ELR (cell line): ENCODE measurements at regions not wholly inside any gene's neighbourhood (a gene's known extent, or its start where the extent isn't known, plus 50 kb on each side); places are given as distances from the start of the nearest gene placed in this dataset.
"Not testable (repeated sequence)": the region's sequence is repeated elsewhere in the genome, so short reads cannot be mapped to it uniquely, and the experiment has no call there.

Experiments
- DNase-seq: peaks from one replicate; pipeline ENCODE4 v3.0.0-alpha.2; 2015; ENCODE audit warnings: low read depth

- not testable (repeated sequence) for DNase-seq
Observed at GRCh38 chr16:88164196-88165039, 213.2 kb downstream of the BANP start.

DNA sequence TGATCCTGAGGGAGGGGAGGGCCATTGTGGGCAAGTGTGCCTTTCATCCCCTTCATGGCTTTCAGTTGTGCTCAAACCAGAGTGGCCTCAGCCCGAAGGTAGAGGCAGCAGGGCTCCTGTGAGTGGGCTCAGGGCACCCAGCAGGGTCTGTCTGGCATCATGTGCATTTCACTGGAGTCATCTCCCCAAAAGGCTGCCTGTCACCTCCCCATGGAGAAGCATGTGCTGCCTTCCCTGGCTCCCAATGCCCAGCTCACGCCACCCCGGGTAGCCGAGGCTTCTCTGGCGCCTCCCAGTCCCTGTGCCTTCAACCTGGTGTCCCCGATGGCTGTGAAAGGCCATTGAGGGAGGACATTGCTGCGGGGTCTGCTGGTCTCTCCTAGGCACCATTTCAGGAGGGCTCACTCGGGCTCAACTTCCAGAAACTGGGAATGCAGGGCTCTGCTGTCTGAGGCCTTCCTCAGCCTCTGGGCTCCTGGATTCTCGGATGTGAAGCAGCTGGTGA lies 213.9 kb downstream of the BANP start:
- not testable (repeated sequence) for DNase-seq

DNA sequence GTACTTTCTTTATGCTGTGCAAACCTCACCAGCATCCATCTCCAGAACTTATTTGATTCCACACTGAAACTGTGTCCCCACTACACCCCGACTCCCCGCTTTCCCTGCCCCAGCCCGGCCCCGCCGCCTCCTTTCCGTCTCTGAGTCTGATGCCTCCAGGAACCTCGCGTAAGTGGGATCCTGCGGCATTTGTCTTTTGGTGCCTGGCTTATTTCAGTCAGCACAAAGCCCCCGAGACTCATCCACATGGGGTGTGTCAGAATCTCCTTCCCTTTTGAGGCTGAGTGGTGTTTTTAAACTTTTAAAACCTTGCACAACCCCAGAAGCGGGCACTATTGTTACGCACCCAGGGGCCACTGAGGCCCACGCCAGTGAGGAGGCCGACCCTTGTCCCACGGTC lies 214.4 kb downstream of the BANP start:
- not testable (repeated sequence) for DNase-seq

- DNase-seq: not testable (repeated sequence)
Observed at GRCh38 chr16:88166209-88166773, 215.1 kb downstream of the BANP start.

GRCh38 chr16:88167798-88168556 lies 214.8 kb upstream of the ZNF469 start:
- not testable (repeated sequence) for DNase-seq

DNA sequence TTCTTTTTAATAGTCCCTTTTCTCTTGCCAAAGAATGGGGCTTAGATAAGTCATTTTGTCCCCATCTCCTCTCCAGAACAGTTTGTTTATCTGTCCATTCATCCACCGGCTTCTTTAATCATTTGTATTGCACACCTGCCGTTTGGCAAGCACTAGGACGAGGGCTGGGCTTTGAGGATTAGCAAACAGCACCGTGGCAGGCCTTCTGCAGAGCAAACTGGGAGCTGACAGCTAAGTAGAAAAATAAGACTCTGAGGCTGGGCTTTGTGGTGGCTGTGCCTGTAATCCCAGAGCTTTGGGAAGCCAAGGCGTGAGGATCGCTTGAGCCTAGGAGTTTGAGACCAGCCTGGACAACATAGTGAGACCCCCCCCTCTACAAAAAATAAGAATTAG lies 214.2 kb upstream of the ZNF469 start:
- not testable (repeated sequence) for DNase-seq

DNA sequence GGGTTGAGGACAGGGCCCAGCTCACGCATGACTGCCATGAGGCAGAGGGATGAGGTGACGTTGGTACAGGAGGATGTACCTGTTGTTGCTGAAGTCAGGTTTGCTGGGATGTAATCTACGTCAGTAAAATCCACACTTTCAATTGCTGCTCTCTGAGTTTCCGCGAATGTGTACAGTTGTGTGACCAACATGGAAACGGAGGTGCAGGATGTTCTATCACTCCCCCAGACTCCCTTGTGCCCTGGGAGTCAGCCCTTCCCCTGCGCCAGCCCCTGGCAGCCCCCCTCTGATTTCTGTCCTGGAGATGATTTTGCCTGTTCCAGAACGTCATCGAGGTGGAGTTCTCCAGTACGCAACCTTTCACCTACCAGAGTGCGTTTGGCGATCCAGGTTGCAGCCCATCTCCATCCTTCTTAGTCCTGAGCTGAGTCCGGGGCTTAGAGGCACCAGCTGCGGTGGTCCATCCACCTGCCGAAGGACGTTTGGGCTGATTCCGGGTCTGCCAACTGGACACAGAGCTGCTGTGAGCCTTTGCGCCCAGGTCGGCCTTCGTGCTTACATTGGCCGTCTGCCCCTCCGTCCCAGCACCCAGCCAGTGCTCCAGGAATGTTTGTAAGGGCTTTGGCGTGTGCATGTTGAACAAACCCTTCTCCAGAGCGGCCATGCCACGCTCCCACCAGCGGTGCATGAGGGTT lies 213.5 kb upstream of the ZNF469 start:
- DNase-seq: not testable (repeated sequence)

DNA sequence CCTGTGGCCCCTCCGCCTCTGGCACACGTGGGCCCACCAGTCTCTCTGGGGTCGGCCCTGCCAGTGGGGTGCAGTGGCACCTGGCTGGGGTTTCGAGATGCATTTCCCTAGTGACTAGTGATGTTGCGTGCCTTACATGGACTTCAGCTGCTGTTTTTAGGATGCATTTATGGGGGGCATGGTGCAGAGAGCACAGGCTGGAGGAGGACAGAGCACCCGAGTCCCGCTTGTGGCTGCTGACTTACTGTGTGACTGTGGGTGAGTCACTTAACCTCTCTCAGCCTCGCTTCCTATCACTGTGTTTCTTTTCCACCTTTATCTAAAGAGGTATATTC lies 213.0 kb upstream of the ZNF469 start:
- DNase-seq: not testable (repeated sequence)

- no peak for DNase-seq
Observed at GRCh38 chr16:88170528-88170991, 212.2 kb upstream of the ZNF469 start.

- DNase-seq: not testable (repeated sequence)
Observed at GRCh38 chr16:88171126-88171525, 211.6 kb upstream of the ZNF469 start.

DNA sequence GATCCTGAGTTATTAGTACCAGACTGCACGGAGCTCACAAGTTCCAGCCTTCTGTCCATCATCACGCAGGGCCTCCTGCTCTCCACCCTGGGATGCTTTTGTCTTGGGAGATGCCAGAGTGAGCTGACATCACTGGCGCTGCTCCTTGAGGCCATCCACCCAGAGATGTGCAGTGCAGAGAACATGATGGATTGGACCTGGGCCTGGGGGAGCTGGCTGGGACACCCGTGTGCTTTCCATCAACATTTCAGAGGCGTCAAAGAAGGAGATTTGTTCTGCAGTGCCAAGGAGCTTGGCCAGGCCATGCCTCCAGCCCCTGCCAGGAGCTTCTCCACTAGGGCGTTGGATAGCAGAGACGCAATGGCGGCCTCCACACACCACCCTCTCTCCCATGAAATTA lies 206.6 kb upstream of the ZNF469 start:
- not testable (repeated sequence) for DNase-seq

DNA sequence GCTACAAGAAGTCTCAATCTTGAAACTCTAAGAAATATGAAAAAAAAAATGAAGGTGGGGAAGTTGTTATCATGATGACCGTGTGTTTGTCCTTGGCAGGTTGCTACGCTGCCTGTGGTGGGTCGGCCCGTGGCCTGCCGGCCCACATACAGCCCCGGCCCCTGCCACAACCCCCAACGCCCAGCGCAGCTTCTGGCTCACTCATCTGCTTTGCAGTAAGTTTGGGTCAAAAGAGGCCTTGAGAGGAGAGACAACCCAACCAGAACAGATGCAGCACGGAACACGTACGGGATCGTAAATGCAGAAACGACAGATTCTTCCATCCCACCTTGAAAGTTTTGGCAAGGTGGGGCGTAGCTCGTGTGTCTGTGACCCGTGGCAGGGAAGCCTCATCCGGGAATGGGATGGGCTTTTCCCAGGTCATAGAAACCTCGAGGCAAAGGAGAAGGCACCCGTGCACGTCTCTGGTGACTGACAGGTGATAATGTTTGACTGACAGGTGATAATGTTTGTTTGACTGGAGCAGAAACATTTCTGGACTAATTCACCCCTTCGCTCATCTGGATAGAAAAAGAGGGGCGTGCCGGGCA lies 206.1 kb upstream of the ZNF469 start:
- DNase-seq: not testable (repeated sequence)

DNA sequence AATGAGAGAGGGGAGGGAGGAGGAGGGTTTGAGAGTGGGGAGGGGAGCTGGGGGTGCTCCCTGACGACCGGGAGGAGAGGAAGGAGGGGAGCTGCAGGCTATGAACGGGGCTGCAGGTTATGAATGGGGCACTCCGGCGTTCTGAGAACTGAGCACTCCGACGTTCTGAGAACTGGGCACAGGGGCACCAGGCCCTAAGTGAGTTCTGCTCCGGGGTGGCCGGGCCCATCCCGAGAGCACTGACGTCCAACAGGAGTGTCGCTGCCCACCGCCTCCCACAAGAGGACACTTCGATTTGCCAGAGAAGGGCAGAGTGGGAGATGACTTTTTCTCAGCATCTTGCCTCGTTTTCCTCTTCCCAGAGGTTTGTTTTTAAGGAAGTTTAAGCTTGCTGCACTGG lies 204.5 kb upstream of the ZNF469 start:
- not testable (repeated sequence) for DNase-seq

DNA sequence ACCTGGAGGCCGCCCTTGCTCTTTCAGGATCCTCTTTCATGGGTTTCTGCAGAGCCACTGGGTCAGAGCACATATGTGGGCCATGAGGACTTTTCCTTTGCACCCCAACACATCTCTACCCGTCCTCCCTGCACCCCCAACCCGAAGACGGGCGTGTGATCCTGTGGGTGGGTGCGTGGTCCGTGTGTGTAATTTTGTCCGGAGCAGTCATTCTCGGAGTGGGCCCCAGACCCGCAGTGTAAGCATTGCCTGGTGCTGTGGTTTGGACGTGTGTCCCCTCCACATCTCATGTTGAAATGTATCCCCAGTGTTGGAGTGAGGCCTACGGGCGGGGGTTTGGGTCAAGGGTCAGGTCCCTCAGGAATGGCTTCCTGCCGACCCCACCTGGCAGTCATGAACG lies 203.9 kb upstream of the ZNF469 start:
- DNase-seq: not testable (repeated sequence)

- DNase-seq: not testable (repeated sequence)
Observed at GRCh38 chr16:88182967-88183881, 199.5 kb upstream of the ZNF469 start.

DNA sequence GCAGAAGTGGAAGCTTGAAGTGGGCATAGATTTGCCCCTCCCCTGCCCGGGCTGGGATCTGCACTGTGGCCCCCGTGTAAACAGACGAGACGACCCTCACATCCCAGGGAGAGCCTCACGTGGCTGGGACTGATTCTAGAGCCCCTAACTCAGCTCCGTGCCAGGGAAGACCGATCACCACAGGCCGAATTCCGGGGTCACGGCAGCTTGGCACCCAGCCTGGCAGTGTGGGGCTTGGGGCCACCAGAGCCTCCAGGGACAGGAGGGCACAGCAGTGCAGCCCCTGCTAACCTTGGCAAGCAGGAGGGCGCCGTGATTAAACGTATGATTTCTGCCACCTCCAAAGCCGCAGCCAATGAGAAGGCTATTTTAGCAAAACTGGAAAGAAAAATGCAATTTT lies 198.7 kb upstream of the ZNF469 start:
- not testable (repeated sequence) for DNase-seq

DNA sequence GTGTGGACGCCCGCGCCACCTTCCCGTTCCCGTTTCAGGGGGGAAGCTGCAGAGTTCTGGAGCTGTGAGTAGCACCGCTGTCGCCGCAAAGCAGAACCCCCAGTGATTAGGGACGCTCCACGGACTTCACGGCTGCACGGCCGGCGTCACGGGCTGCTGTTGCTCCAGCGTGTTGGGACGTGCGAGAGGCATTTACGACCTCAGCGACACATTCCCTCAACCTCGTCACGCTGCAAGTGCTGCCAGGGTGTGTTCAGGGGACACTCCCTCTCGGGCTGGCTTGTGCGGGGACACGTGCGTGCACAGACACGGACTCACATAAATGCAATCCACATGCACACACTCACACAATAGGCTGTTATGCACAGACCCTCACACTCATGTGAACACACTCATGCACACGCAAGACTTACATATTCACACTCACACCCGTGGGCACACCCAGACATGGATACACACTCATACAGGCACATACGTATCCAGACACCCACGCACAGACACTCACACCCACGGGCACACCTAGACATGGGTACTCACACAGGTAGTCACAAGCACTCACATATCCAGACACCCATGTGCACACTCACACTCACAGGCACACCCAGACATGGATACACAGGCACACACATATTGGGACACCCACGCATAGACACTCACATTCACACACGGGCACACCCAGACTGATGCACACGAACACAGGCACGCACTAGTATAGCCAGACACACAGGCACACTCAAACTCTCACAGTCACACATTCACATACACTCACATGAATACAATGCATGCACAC lies 198.0 kb upstream of the ZNF469 start:
- not testable (repeated sequence) for DNase-seq

GRCh38 chr16:88185406-88185805 lies 197.4 kb upstream of the ZNF469 start:
- DNase-seq: not testable (repeated sequence)
